Neuron (in vitro differentiated cells): ENCODE measurements at regions not wholly inside any gene's neighbourhood (a gene's known extent, or its start where the extent isn't known, plus 50 kb on each side); places are given as distances from the start of the nearest gene placed in this dataset.

ENCODE experiments used
- H2AFZ ChIP-seq: one replicate; pipeline ENCODE4 v1.6.1; 2013; ENCODE audit warnings: low read depth, mild to moderate bottlenecking, inconsistent platforms, low read length, moderate library complexity
- H3K27me3 ChIP-seq: one replicate; pipeline ENCODE4 v1.6.1; 2013; ENCODE audit warnings: low read length; ENCODE audit not compliant: insufficient read depth
- H3K36me3 ChIP-seq: one replicate; pipeline ENCODE4 v1.6.1; 2013; ENCODE audit warnings: low read length; ENCODE audit not compliant: insufficient read depth
- H3K4me1 ChIP-seq: one replicate; pipeline ENCODE4 v1.6.1; 2013; ENCODE audit warnings: low read length; ENCODE audit not compliant: insufficient read depth
- H3K4me3 ChIP-seq: 2 replicates; pipeline ENCODE4 v1.5.1; 2013; ENCODE audit warnings: mild to moderate bottlenecking, low read length, moderate library complexity
- H3K9me3 ChIP-seq: one replicate; pipeline ENCODE4 v1.6.1; 2013; ENCODE audit warnings: low read length

DNA sequence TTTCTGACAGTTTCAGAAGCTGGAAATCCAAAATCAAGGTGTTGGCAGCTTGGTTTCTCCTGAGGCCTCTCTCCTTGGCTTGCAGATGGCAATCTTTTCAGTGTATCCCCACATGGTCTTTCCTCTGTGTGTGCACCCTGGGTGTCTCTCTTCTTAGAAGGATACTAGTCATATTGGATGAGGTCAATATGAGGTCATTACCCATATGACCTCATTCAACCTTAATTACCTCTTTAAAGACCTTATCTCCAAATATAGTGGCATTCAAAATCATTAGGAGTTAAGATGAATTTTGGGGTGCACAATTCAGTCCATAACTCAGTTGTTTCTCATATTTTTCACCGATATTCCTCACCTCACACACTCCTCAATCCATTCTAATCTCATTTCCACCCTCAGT, 92.4 kb upstream of the TGM3 start:
- no peaks in the 10 kb centered on the region for H3K4me1 ChIP-seq
- H3K9me3 ChIP-seq, result no peaks in the 10 kb centered on the region
- H3K27me3 ChIP-seq, result no peaks in the 10 kb centered on the region

DNA sequence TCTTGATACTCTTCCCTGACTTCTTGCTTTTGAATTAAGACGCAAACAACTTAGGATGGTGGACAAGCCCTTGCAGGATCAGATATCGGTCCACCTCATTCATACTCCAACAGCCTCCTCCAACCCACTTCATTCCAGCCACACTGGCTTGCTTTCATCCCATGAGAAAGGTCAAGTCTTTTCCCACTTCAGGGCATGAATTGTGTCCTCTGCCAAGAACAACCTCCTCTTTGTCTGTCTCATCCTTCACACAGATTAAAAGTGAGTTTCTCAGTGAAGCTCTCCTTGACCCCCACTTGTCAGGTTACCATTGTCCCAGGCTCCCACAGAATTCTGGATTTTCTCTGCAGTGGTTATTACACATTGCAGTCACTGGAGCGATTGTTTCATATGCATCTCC, 91.8 kb upstream of the TGM3 start:
- H3K4me3 ChIP-seq, result no peak overlapping the region
- no peaks in the 10 kb centered on the region for H3K27me3 ChIP-seq
- no peaks in the 10 kb centered on the region for H3K9me3 ChIP-seq
- H3K36me3 ChIP-seq, result no peaks in the 10 kb centered on the region
- no peaks in the 10 kb centered on the region for H3K4me1 ChIP-seq
- no peak overlapping the region for H2AFZ ChIP-seq

More for the DNA sequence above, 92.4 kb upstream of the TGM3 start:
- H2AFZ ChIP-seq, result no peak overlapping the region
- H3K4me3 ChIP-seq, result no peak overlapping the region
- no peaks in the 10 kb centered on the region for H3K36me3 ChIP-seq

DNA sequence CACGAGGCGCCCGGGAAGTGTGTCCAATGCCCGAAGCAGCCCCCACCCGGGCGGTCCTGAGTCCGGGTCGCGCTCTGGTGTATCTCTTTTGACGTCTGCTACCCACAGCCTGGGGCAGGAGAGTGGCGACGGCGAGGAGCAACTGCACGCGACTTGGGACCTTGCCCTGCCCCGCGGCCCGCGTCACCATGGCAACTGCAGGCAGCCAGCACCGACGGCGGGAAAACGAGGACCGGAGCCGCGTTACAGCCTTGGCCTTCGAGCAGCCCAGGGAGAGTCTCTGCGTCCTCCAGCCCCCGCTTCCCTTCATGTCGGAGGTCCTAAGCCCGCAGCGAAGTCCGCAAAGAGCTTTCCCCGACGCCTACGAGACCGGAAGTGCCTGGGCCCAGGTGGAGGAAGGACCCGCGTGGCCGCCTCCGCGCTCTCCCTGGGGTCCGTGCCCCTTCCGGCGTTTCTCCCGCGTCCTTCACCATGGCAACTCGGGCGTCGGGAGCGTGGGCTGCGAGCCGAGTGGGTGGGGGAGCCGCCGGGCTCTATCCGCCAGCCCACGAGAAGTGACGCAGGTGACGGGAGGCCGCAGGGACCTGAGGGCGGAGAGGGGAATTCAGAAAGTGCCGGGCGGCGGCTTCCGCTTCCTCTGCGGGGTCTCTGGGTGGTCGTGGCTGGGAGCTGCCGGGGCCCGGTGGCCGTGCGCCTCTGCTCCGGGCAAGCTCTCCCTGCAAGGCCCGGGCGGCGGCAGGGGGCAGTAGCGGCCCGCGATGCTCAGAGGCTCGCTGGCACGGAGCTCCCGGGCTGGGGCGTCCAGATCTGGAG, 88.6 kb upstream of the TGM3 start:
- no peaks in the 10 kb centered on the region for H3K27me3 ChIP-seq
- H3K4me3 ChIP-seq, result peak overlapping the region; percentile 36
- no peaks in the 10 kb centered on the region for H3K9me3 ChIP-seq
- peaks cover 4% of the 10 kb centered on the region for H3K4me1 ChIP-seq
- H3K36me3 ChIP-seq, result no peaks in the 10 kb centered on the region
- H2AFZ ChIP-seq, result peak overlapping the region; percentile 71

DNA sequence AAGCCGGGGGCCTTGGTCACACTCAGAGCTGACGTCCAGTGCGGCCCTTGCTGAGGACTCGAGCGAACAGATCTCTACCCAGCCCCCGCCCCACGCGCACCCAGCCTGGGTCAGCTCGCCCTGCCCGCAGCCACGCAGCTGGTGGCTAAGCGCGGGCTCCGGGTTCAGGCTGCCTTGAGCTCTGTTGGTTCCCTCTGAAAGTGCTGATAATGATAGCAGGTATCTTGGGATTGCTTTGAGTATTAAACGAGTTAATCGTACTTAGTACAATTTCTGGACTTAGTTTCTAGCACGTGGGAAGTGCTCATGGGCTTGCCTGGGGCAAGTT, 88.1 kb upstream of the TGM3 start:
- H3K27me3 ChIP-seq, result no peaks in the 10 kb centered on the region
- H3K36me3 ChIP-seq, result no peaks in the 10 kb centered on the region
- no peaks in the 10 kb centered on the region for H3K9me3 ChIP-seq
- peaks cover 4% of the 10 kb centered on the region for H3K4me1 ChIP-seq
- peak overlapping the region; percentile 71 for H2AFZ ChIP-seq
- peak overlapping the region; percentile 5 for H3K4me3 ChIP-seq

DNA sequence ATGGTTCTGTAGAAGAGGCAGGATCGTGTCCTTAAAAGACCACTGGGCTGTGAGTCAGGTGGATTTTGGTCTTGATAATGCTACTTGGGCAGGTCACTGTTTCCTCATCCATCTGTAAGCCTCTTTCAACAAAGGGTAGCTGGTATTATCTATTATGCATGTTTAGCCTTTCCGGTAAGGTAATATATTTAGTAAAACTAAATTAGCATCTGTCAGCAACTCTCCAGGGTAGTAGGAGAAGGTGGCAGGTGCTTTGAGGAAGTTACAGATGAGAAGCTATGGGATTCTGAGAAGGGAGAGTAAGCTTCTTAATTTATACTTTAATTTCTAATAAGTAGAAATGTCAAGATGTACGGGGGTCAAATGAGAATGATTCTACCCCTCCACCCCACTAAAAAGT, 86.9 kb upstream of the TGM3 start:
- H3K27me3 ChIP-seq, result no peaks in the 10 kb centered on the region
- H3K36me3 ChIP-seq, result no peaks in the 10 kb centered on the region
- H3K4me1 ChIP-seq, result peaks cover 4% of the 10 kb centered on the region
- no peak overlapping the region for H3K4me3 ChIP-seq
- H2AFZ ChIP-seq, result no peak overlapping the region
- H3K9me3 ChIP-seq, result no peaks in the 10 kb centered on the region

DNA sequence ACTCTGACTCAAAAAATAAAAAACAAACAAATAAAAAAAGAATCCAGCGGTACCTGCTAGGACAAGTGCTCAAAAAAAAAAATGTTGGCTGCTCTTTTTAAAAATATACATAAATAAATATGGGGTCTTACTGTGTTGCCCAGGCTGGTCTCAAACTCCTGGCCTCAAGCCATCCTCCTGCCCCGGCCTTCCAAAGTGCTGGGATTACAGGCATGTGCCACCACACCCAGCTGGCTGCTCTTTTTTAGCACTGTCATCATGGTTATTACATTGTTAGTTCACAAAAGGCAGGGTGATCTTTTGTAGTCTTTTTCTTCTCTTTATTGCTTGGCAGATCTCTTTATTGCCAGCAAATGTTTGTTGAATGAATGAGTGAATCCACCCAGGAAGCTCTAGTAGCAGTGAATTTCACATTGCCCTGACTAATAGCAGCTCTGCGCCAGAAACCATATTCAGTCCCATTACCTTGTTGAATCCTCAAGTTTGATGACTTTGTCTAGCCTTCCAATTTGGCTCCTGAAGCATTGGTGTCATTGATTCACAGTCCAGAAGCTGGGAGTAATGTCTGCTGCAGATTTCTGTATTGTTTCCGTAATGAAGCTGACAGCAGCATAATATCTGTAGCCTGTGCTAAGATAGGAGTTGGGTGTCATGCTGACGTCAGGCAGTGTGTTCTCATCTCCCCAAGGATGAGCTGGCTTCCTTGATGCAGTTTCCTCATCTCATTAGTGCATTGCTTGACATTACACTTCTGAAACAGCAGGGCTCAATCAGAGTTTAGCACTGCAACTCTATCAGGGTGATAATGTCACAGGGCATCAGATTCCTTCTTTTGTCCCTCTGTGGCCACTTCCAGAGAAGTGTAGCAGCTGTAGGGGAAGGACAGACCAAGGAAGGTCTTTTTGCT, 84.9 kb upstream of the TGM3 start:
- no peak overlapping the region for H2AFZ ChIP-seq
- no peaks in the 10 kb centered on the region for H3K9me3 ChIP-seq
- H3K4me1 ChIP-seq, result peaks cover 4% of the 10 kb centered on the region
- no peaks in the 10 kb centered on the region for H3K27me3 ChIP-seq
- no peak overlapping the region for H3K4me3 ChIP-seq
- no peaks in the 10 kb centered on the region for H3K36me3 ChIP-seq

DNA sequence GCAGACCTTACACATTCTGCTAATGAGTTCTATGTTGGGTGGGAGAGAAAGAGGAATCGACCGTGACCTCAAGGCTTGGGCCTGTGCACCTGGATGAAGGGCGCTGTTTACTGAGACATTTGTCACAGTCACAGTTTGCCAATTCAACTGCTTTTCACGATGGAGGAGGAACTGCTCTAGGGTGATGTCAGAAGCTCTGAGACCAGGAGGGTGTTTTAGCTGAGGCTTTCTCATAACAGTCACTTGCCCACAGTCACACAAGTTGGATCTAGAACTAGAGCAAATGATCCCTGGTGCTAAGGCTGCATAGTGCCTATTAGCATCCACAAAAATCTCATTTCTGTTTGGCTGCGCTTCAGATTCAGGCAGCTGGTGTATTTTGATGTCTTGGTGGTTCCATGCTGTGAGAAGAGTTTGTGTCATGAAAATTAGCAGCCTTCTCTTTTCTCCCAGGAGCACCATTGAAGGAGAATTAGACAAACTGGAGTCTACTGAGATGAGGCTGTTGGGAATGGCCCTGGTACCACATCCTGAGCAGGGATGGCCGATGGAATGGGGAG, 83.3 kb upstream of the TGM3 start:
- peaks cover 4% of the 10 kb centered on the region for H3K4me1 ChIP-seq
- no peaks in the 10 kb centered on the region for H3K36me3 ChIP-seq
- no peaks in the 10 kb centered on the region for H3K9me3 ChIP-seq
- no peak overlapping the region for H2AFZ ChIP-seq
- no peak overlapping the region for H3K4me3 ChIP-seq
- H3K27me3 ChIP-seq, result no peaks in the 10 kb centered on the region

DNA sequence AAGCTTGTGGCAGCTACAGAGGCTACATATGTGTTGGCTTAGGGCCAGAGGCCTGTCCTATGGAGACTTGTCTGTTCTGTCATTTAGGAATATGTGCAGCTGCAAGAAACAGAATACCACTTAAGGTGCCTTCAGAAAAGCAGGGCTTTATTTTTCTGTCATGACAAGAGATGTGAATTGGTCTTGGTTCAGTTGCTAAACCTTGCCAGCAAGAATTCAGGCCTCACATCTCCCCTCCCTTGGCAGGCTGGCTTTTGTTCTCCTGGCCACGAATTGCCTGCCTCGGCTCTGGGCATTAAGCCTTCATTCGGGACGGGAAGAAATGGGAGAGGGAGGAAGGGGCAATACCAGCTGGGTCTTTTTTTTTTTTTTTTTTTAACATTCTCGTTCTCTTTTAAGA, 82.4 kb upstream of the TGM3 start:
- Histone ChIP-seq H3K36me3 (no peaks in the 10 kb centered on the region), H3K27me3 (no peaks in the 10 kb centered on the region), H3K4me1 (peaks cover 4% of the 10 kb centered on the region), H3K4me3 (no peak overlapping the region), H3K9me3 (no peaks in the 10 kb centered on the region), H2AFZ (no peak overlapping the region)

DNA sequence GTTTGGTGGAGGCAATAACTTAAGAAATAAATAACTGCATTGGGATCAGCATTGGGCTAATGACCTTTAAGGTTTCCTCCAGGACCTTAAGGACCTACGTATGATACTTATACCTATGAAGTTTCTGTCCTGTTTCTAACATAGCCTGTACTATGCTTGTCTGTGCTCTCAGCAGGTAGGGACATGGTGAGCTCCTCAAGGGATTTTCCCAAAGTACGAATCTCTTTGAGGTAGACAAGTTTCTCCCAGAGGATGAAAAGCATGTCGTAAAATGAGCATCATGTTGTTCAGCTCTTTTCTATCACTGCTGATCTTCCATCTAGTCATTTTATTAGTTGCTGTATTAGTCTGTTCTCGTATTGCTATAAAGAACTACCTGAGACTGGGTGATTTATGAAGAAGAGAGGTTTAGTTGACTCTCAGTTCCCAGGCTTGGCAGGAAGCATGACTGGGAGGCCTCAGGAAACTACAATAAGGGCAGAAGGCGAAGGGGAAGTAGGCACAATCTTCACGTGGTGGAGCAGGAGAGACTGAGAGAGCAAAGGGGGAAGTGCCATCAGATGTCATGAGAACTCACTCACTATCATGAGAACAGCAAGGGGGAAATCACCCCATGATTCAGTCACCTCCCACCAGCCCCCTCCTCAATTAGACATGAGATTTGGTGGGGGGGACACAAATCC, 77.8 kb upstream of the TGM3 start:
- Histone ChIP-seq H2AFZ (no peak overlapping the region), H3K27me3 (no peaks in the 10 kb centered on the region), H3K4me3 (no peak overlapping the region), H3K9me3 (peaks cover 2% of the 10 kb centered on the region), H3K4me1 (no peaks in the 10 kb centered on the region), H3K36me3 (no peaks in the 10 kb centered on the region)

DNA sequence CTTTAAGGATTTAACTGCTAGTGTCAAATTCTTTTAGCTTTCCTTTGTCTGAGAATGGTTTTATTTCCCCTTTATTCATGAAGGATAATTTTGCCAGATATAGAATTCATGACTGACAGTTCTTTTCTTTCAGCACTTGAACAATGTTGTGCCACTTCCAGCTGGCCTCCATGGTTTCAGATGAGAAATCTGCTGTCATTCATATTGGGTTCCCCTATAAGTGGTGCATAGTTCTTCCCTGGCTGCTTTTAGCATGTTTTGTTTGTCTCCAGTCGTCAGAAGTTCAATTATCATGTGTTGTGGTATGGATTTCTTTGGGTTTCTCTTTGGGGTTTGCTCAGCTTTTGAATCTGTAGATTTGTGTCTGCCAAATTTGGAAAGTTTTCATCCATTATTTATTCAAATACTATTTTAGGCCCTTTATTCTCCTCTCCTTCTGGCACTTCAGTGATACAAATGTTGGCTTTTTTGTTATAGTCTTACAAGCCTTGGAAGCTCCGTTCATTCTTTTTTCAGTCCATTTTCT, 76.3 kb upstream of the TGM3 start:
- Histone ChIP-seq H2AFZ (no peak overlapping the region), H3K27me3 (no peaks in the 10 kb centered on the region), H3K4me1 (no peaks in the 10 kb centered on the region), H3K4me3 (no peak overlapping the region), H3K36me3 (no peaks in the 10 kb centered on the region), H3K9me3 (peaks cover 2% of the 10 kb centered on the region)

DNA sequence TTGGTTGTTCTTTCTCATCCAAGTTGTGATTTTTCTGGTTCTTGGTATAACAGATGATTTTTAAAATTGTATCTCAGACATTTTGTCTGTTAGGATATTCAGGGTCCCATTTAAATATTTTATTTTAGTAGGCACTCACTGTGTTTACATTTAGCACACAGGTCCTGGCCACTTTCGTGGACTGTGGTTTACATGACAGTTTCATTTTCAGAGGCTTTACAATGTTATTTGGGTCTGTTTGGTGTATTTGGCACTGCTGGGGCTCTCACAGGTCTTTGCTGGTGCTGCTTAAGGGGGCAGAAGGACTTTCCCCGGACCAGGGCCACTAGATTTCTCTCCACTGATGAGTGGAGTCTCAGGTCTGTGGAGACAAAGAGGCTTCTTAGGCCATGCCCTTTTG, 75.5 kb upstream of the TGM3 start:
- H3K36me3 ChIP-seq, result no peaks in the 10 kb centered on the region
- peaks cover 2% of the 10 kb centered on the region for H3K9me3 ChIP-seq
- H2AFZ ChIP-seq, result no peak overlapping the region
- H3K4me1 ChIP-seq, result no peaks in the 10 kb centered on the region
- no peaks in the 10 kb centered on the region for H3K27me3 ChIP-seq
- no peak overlapping the region for H3K4me3 ChIP-seq

DNA sequence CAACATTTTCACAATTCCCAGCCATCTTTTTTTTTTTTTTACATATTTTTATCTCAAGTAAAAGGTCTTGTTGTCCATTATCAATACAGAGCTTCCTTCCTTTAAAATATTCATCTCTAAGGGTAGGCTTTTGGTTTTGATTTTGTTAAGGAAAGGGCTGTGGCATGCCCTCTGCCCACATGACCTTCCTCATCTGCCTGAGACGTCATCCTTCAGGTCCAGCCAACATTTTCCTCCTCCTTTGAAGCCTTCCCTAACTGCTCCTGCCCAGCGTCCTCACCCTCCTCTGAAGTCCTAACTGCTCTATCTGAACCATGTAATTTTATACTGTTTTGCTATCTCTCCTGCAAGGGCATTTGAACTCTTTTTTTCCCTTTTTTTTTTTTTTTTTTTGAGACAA, 73.9 kb upstream of the TGM3 start:
- no peak overlapping the region for H3K4me3 ChIP-seq
- H3K4me1 ChIP-seq, result no peaks in the 10 kb centered on the region
- no peaks in the 10 kb centered on the region for H3K27me3 ChIP-seq
- H3K36me3 ChIP-seq, result no peaks in the 10 kb centered on the region
- peaks cover 2% of the 10 kb centered on the region for H3K9me3 ChIP-seq
- H2AFZ ChIP-seq, result no peak overlapping the region
